ENCODE measurements at regions not wholly inside any gene's neighbourhood (a gene's known extent, or its start where the extent isn't known, plus 50 kb on each side); places are given as distances from the start of the nearest gene placed in this dataset.
"Not testable (repeated sequence)": the region's sequence is repeated elsewhere in the genome, so short reads cannot be mapped to it uniquely, and the experiment has no call there.

GRCh38 chr6:50962213-50962759 lies 143.6 kb downstream of the TFAP2B start:
- no peak for DNase-seq

- no peak for DNase-seq
Measured at GRCh38 chr6:50963952-50964351, 145.3 kb downstream of the TFAP2B start.

- DNase-seq: no peak
Measured at GRCh38 chr6:50965495-50965894, 146.8 kb downstream of the TFAP2B start.

GRCh38 chr6:50966532-50966931 lies 147.9 kb downstream of the TFAP2B start:
- DNase-seq: no peak

GRCh38 chr6:50966986-50967385 lies 148.3 kb downstream of the TFAP2B start:
- no peak for DNase-seq

- DNase-seq: not testable (repeated sequence)
Measured at GRCh38 chr6:50968246-50968645, 149.6 kb downstream of the TFAP2B start.

- no peak for DNase-seq
Measured at GRCh38 chr6:50970908-50971307, 152.2 kb downstream of the TFAP2B start.

GRCh38 chr6:50973464-50973863 lies 154.8 kb downstream of the TFAP2B start:
- no peak for DNase-seq

GRCh38 chr6:50974319-50974718 lies 155.6 kb downstream of the TFAP2B start:
- DNase-seq: no peak

- DNase-seq: no peak
Measured at GRCh38 chr6:50975216-50975615, 156.5 kb downstream of the TFAP2B start.

GRCh38 chr6:50976907-50977306 lies 158.2 kb downstream of the TFAP2B start:
- no peak for DNase-seq

- DNase-seq: no peak
Measured at GRCh38 chr6:50977796-50978195, 159.1 kb downstream of the TFAP2B start.

- DNase-seq: no peak
Measured at GRCh38 chr6:50978380-50979170, 159.9 kb downstream of the TFAP2B start.

- DNase-seq: no peak
Measured at GRCh38 chr6:50979171-50979525, 160.5 kb downstream of the TFAP2B start.

- no peak for DNase-seq
Measured at GRCh38 chr6:50984135-50984534, 165.5 kb downstream of the TFAP2B start.

- no peak for DNase-seq
Measured at GRCh38 chr6:50986319-50986718, 167.6 kb downstream of the TFAP2B start.

- DNase-seq: no peak
Measured at GRCh38 chr6:50989123-50989522, 170.5 kb downstream of the TFAP2B start.

- no peak for DNase-seq
Measured at GRCh38 chr6:50990750-50991446, 172.2 kb downstream of the TFAP2B start.

- DNase-seq: no peak
Measured at GRCh38 chr6:50992232-50992631, 173.6 kb downstream of the TFAP2B start.

- no peak for DNase-seq
Measured at GRCh38 chr6:50992704-50993625, 174.3 kb downstream of the TFAP2B start.

- DNase-seq: no peak
Measured at GRCh38 chr6:50993941-50994720, 175.5 kb downstream of the TFAP2B start.

- DNase-seq: no peak
Measured at GRCh38 chr6:50995036-50995435, 176.4 kb downstream of the TFAP2B start.

All from fibroblast of skin of abdomen (primary cell).